Immature natural killer cell (primary cell): ENCODE measurements at regions not wholly inside any gene's neighbourhood (a gene's known extent, or its start where the extent isn't known, plus 50 kb on each side); places are given as distances from the start of the nearest gene placed in this dataset.
A peak's percentile ranks its signal among the peaks of the same experiment; 100 is the strongest.

ENCODE experiments used
- DNase-seq, 3 donors: peaks; one replicate each; pipeline ENCODE4 v3.0.0; 2022; ENCODE audit warnings: mixed read lengths in 1 of 3
- H3K27ac Mint-ChIP-seq, 6 donors: one replicate each; pipeline ENCODE4 v1.8.0; 2020; ENCODE audit warnings: mixed read lengths in 6 of 6, mild to moderate bottlenecking in 5 of 6, inconsistent platforms in 4 of 6, moderate library complexity in 3 of 6
- H3K27me3 Mint-ChIP-seq, 3 donors: one replicate each; pipeline ENCODE4 v1.8.0; 2020 to 2021; ENCODE audit warnings: low read depth in 3 of 3, mild to moderate bottlenecking in 3 of 3, mixed read lengths in 3 of 3, moderate library complexity in 3 of 3, inconsistent platforms in 1 of 3
- H3K36me3 Mint-ChIP-seq, 3 donors: one replicate each; pipeline ENCODE4 v1.8.0; 2020; ENCODE audit warnings: mixed read lengths in 3 of 3, inconsistent platforms in 2 of 3, mild to moderate bottlenecking in 2 of 3
- H3K4me1 Mint-ChIP-seq, 2 donors: one replicate each; pipeline ENCODE4 v1.8.0; 2020; ENCODE audit warnings: inconsistent platforms in 2 of 2, mild to moderate bottlenecking in 2 of 2, mixed read lengths in 2 of 2, moderate library complexity in 1 of 2
- H3K4me3 Mint-ChIP-seq, 5 donors: one replicate each; pipeline ENCODE4 v1.8.0; 2020; ENCODE audit warnings: mild to moderate bottlenecking in 5 of 5, mixed read lengths in 5 of 5, inconsistent platforms in 3 of 5, moderate library complexity in 3 of 5
- H3K9me3 Mint-ChIP-seq, 6 donors: one replicate each; pipeline ENCODE4 v1.8.0; 2020; ENCODE audit warnings: mild to moderate bottlenecking in 6 of 6, mixed read lengths in 6 of 6, inconsistent platforms in 4 of 6, moderate library complexity in 3 of 6

GRCh38 chr1:232550007-232550406, 79.9 kb downstream of the SIPA1L2 start:
- no peak for DNase-seq
- no peaks in the 10 kb centered on the region for H3K9me3 Mint-ChIP-seq
- peaks cover 3 to 14% (median 12%) of the 10 kb centered on the region in 3 donors for H3K27me3 Mint-ChIP-seq
- H3K4me1 Mint-ChIP-seq, result no peaks in the 10 kb centered on the region
- H3K36me3 Mint-ChIP-seq, result peaks cover 0 to 2% (median 0%) of the 10 kb centered on the region in 3 donors
- no peak overlapping the region for H3K4me3 Mint-ChIP-seq
- H3K27ac Mint-ChIP-seq, result no peak overlapping the region

- Mint-ChIP-seq H3K27me3 (peaks cover 3 to 12% (median 10%) of the 10 kb centered on the region in 3 donors), H3K4me1 (no peaks in the 10 kb centered on the region), H3K27ac (no peak overlapping the region), H3K4me3 (no peak overlapping the region), H3K36me3 (peaks cover 0 to 2% (median 0%) of the 10 kb centered on the region in 3 donors), H3K9me3 (no peaks in the 10 kb centered on the region)
- DNase-seq, result no peak
Measured at GRCh38 chr1:232548691-232549090, 81.2 kb downstream of the SIPA1L2 start.

GRCh38 chr1:232547938-232548484, 81.9 kb downstream of the SIPA1L2 start:
- Mint-ChIP-seq H3K9me3 (no peaks in the 10 kb centered on the region), H3K4me3 (no peak overlapping the region), H3K27me3 (peaks cover 3 to 10% (median 10%) of the 10 kb centered on the region in 3 donors), H3K4me1 (no peaks in the 10 kb centered on the region), H3K36me3 (peaks cover 0 to 2% (median 0%) of the 10 kb centered on the region in 3 donors), H3K27ac (no peak overlapping the region)
- no peak for DNase-seq

DNA sequence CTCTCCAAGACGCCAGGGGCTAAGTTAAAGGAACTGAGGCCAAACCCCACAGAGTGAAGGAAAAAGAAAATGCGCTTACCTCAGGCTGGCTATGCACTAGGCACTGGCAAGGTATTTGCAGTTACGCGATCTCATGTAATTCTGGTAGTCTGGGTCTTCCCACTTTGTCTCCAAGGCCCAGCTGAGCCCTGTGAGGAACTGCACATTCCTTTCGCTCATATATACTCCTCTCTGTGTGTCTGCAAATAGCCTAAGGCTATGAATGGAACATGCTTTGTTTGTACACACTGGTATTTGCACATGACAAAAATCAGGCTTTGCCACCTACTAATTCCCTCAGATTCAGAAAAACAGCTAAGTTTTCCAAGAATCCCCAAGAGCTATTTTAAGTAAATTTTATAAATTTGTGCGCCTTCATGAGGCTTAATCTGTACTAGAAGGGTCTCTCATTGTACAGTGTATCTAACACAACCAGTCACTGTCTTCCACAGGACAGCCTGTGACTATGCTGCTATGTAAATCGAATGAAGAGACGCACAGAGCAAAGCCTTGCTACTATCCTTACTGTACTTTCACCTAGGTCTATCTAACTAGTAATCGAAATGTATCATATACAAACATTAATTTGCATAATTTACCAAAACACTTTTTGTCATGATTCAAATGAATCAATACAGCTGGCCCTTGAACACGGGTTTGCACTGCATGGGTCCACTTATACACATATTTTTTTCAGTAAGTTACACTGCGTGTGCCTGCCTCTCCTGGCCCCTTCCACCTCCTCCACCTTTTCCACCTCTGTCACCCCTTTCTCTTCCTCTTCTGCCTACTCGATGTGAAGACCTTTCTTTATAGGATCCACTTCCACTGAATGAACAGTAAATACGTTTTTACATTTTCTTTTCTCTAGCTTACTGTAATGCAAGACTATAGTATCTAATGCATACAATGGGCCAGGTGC, 87.0 kb downstream of the SIPA1L2 start:
- Mint-ChIP-seq H3K27me3 (peaks cover 4 to 16% (median 6%) of the 10 kb centered on the region in 3 donors), H3K27ac (no peak overlapping the region), H3K9me3 (no peaks in the 10 kb centered on the region), H3K4me3 (no peak overlapping the region), H3K4me1 (no peaks in the 10 kb centered on the region), H3K36me3 (peaks cover 0 to 2% (median 0%) of the 10 kb centered on the region in 3 donors)
- DNase-seq, result no peak

DNA sequence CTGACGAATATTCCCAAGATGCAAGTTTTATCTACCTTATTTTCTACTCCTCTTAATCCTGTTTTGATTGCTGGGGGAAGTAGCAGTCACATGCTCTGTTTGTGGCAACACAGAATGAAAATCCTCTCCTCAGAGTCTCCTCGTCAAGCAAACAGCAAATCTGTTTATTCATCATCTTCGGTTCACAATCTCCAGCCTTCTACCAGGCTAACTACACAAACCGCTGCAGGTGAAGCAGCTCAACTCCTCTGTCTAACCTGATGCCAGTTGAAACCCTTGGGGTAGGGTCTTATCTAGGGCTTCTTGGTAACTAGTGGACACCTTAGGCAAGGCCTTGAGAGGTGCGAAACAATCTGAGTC, 91.0 kb downstream of the SIPA1L2 start:
- no peaks in the 10 kb centered on the region for H3K36me3 Mint-ChIP-seq

DNA sequence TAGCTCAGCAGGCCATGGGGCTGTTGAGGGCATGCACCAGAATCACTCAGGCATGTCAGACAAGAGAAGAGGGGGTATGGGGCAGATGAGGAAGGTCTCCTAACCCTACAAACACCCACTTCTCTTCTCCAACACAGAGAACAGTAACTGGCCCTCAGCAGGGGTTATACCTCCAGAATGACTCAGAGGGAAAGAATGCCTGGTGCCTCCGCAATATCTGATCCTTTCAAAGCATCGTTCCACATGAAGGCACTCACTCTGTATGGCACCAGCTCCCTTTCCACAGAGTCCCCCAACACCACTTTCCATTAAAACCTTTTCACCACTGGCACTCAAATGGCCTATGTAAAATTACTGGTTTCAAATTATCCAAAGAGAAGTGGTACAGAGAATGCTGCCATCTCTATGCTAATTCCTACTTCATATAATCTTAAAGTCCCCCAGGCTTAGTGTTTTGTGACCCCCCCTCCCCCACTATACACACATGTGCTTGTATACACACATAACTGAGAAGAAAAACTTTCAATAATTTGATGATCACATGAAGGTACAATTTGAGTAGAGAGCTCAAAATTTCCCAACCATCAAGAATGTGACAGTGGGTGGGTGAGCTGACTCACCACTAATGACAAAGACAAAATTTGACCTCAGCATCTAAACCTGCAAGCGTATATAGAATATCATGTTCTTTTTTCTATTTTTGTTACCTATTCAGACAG, 91.5 kb downstream of the SIPA1L2 start:
- Mint-ChIP-seq H3K9me3 (no peaks in the 10 kb centered on the region), H3K27ac (no peak overlapping the region), H3K4me1 (no peaks in the 10 kb centered on the region), H3K27me3 (peaks cover 0 to 15% (median 12%) of the 10 kb centered on the region in 3 donors), H3K4me3 (no peak overlapping the region), H3K36me3 (no peaks in the 10 kb centered on the region)
- DNase-seq, result no peak

More for the DNA sequence above, 91.0 kb downstream of the SIPA1L2 start:
- Mint-ChIP-seq H3K4me1 (no peaks in the 10 kb centered on the region), H3K27ac (no peak overlapping the region), H3K27me3 (peaks cover 0 to 15% (median 11%) of the 10 kb centered on the region in 3 donors), H3K4me3 (no peak overlapping the region), H3K9me3 (no peaks in the 10 kb centered on the region)
- no peak for DNase-seq

- peaks cover 0 to 2% (median 0%) of the 10 kb centered on the region in 6 donors for H3K9me3 Mint-ChIP-seq
- peaks cover 1 to 2% of the 10 kb centered on the region in 2 donors for H3K4me1 Mint-ChIP-seq
- peaks cover 4 to 23% (median 18%) of the 10 kb centered on the region in 3 donors for H3K27me3 Mint-ChIP-seq
- no peak for DNase-seq
- no peak overlapping the region for H3K27ac Mint-ChIP-seq
- peaks cover 0 to 4% (median 0%) of the 10 kb centered on the region in 3 donors for H3K36me3 Mint-ChIP-seq
- no peak overlapping the region for H3K4me3 Mint-ChIP-seq
Measured at GRCh38 chr1:232534552-232535517, 95.1 kb downstream of the SIPA1L2 start.

DNA sequence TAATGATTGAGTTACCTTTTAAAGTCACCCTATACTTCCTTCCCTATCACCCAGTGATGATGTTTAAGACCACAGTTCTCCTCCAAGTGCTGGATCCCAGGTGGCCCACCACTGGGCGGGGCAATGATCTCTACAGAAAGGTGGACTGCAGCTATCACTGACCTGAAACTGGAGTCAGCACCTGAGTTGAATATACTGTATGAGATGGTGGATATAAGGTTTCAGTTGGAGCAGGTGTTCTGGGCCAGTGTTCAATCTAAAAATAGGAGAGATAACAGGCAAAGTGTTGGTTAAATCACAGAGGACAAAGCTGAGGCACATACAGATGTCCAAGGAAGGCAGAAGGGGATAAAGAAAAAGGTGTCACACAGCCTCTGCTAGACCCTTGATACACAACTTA, 96.6 kb downstream of the SIPA1L2 start:
- H3K4me3 Mint-ChIP-seq, result no peak overlapping the region
- no peak for DNase-seq
- H3K4me1 Mint-ChIP-seq, result peaks cover 16 to 17% of the 10 kb centered on the region in 2 donors
- H3K9me3 Mint-ChIP-seq, result peaks cover 0 to 2% (median 0%) of the 10 kb centered on the region in 6 donors
- H3K36me3 Mint-ChIP-seq, result peaks cover 0 to 4% (median 0%) of the 10 kb centered on the region in 3 donors
- peaks cover 4 to 19% (median 19%) of the 10 kb centered on the region in 3 donors for H3K27me3 Mint-ChIP-seq
- H3K27ac Mint-ChIP-seq, result no peak overlapping the region

DNA sequence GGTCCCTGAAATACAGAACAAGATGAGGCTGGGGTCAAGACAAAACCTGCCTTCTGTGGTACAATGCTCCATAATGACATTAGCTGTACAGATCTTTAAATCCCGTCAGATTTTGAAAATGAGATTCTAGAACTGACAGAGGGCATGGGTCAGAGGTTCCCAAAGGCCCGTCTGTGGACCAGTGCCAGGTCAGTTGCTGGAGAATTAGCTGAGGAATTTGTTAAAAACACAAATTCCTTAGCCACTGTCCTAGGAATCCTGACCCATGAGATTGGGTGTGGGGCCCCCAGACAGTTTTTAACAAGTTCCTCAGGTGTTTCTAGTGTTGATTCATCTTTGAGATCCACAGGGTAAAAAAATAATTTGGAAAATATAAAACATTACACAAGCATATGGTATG, 97.0 kb downstream of the SIPA1L2 start:
- Mint-ChIP-seq H3K36me3 (peaks cover 0 to 4% (median 0%) of the 10 kb centered on the region in 3 donors), H3K4me1 (peaks cover 20 to 21% of the 10 kb centered on the region in 2 donors), H3K27ac (no peak overlapping the region), H3K9me3 (peaks cover 0 to 2% (median 0%) of the 10 kb centered on the region in 6 donors), H3K4me3 (no peak overlapping the region), H3K27me3 (peaks cover 4 to 19% (median 18%) of the 10 kb centered on the region in 3 donors)
- DNase-seq, result no peak

DNA sequence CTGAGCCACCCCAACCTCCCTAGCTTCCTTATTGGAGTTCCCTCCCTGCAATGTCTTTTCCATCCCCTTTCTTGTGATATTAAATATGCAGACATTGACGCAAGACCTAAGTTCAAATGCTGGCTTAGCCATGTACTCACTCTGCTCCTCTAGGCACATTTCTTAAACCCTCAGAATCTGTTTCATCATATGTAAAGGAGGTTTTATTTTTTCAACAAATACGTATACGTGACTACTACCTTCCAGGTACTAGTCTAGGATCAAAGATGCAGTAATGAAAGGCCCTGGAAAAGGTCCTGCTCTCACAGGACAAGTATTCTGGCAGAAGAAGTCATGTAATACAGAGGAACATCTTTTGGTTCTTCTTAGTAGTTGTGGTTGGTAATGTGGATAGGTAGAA, 98.6 kb downstream of the SIPA1L2 start:
- peaks cover 0 to 4% (median 0%) of the 10 kb centered on the region in 3 donors for H3K36me3 Mint-ChIP-seq
- H3K4me3 Mint-ChIP-seq, result no peak overlapping the region
- no peak overlapping the region for H3K27ac Mint-ChIP-seq
- H3K4me1 Mint-ChIP-seq, result peaks cover 21 to 33% of the 10 kb centered on the region in 2 donors
- peaks cover 0 to 2% (median 0%) of the 10 kb centered on the region in 6 donors for H3K9me3 Mint-ChIP-seq
- peaks cover 9 to 20% (median 18%) of the 10 kb centered on the region in 3 donors for H3K27me3 Mint-ChIP-seq
- DNase-seq, result no peak

- peaks cover 0 to 2% (median 0%) of the 10 kb centered on the region in 6 donors for H3K9me3 Mint-ChIP-seq
- no peak overlapping the region for H3K27ac Mint-ChIP-seq
- peaks cover 0 to 4% (median 0%) of the 10 kb centered on the region in 3 donors for H3K36me3 Mint-ChIP-seq
- peaks cover 21 to 33% of the 10 kb centered on the region in 2 donors for H3K4me1 Mint-ChIP-seq
- no peak for DNase-seq
- H3K4me3 Mint-ChIP-seq, result no peak overlapping the region
- H3K27me3 Mint-ChIP-seq, result peaks cover 9 to 19% (median 18%) of the 10 kb centered on the region in 3 donors
Measured at GRCh38 chr1:232529747-232530146, 100.2 kb downstream of the SIPA1L2 start.

DNA sequence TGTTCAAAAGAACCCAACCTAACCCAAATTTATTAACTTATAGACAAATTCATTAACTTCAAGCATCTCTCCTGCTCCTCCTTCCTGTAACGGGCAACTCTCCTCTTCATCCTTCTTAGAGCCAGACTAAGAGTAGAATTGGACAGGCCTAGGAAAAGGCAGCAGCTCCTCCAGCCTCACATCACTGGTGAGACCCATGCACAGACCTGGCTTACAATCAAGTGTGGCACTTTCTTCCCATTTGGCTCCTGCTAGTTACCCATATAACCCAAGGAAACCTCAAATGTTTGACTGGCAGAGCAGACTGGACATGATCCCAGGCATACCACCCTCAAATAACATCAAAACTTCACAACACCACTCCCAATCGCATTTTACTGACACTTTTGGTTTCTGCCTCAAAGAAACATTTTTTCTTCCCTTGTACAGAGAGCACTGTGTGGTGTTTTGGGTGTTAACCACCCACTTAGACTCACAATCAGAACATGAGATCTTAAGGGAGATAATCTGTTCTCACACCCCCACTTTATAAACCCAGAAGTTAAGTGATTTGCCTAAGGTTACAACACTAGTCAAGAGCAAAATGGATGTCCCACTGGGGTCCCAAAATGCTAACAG, 101.4 kb downstream of the SIPA1L2 start:
- peak overlapping the region; percentile 44 to 85 (median 68) for H3K4me3 Mint-ChIP-seq
- peaks cover 9 to 20% (median 19%) of the 10 kb centered on the region in 3 donors for H3K27me3 Mint-ChIP-seq
- H3K27ac Mint-ChIP-seq, result peak overlapping the region in 5 of 6 donors; percentile 45 to 85 (median 70)
- H3K36me3 Mint-ChIP-seq, result peaks cover 0 to 4% (median 0%) of the 10 kb centered on the region in 3 donors
- peaks cover 0 to 2% (median 0%) of the 10 kb centered on the region in 6 donors for H3K9me3 Mint-ChIP-seq
- DNase-seq, result peak; percentile 62 to 74 (median 73)
- peaks cover 21 to 38% of the 10 kb centered on the region in 2 donors for H3K4me1 Mint-ChIP-seq
